NCI-H748 treated with DMSO at 0.1 percent for 48 hours (cell line): ENCODE measurements at regions not wholly inside any gene's neighbourhood (a gene's known extent, or its start where the extent isn't known, plus 50 kb on each side); places are given as distances from the start of the nearest gene placed in this dataset.
"Not testable (repeated sequence)": the region's sequence is repeated elsewhere in the genome, so short reads cannot be mapped to it uniquely, and the experiment has no call there.

Source experiments
- DNase-seq: peaks from one replicate; lab custom pipeline; 2025; lab: John Stamatoyannopoulos, UW

- DNase-seq, result no peak
These were observed 115.2 kb upstream of the OTUD4 start for GRCh38 chr4:145295547-145295946.

- DNase-seq, result no peak
These were observed 114.7 kb upstream of the OTUD4 start for GRCh38 chr4:145295122-145295521.

GRCh38 chr4:145293658-145294057, 113.3 kb upstream of the OTUD4 start:
- no peak for DNase-seq

- DNase-seq, result no peak
These were observed 110.6 kb upstream of the OTUD4 start for GRCh38 chr4:145290955-145291354.

- no peak for DNase-seq
These were observed 109.2 kb upstream of the OTUD4 start for GRCh38 chr4:145289403-145290076.

- DNase-seq, result no peak
These were observed 107.0 kb upstream of the OTUD4 start for GRCh38 chr4:145287351-145287750.

- no peak for DNase-seq
These were observed 105.5 kb upstream of the OTUD4 start for GRCh38 chr4:145285928-145286327.

GRCh38 chr4:145283909-145284308, 103.5 kb upstream of the OTUD4 start:
- no peak for DNase-seq

- DNase-seq, result no peak
These were observed 101.6 kb upstream of the OTUD4 start for GRCh38 chr4:145281951-145282350.

- no peak for DNase-seq
These were observed 100.8 kb upstream of the OTUD4 start for GRCh38 chr4:145281224-145281623.

GRCh38 chr4:145280541-145280940, 100.2 kb upstream of the OTUD4 start:
- no peak for DNase-seq

- DNase-seq, result no peak
These were observed 99.0 kb upstream of the OTUD4 start for GRCh38 chr4:145279122-145279960.

GRCh38 chr4:145278341-145279121, 98.1 kb upstream of the OTUD4 start:
- no peak for DNase-seq

- no peak for DNase-seq
These were observed 96.6 kb upstream of the OTUD4 start for GRCh38 chr4:145277011-145277410.

- no peak for DNase-seq
These were observed 95.7 kb upstream of the OTUD4 start for GRCh38 chr4:145276050-145276449.

- no peak for DNase-seq
These were observed 90.8 kb upstream of the OTUD4 start for GRCh38 chr4:145271194-145271593.

- no peak for DNase-seq
These were observed 86.5 kb upstream of the OTUD4 start for GRCh38 chr4:145266881-145267280.

GRCh38 chr4:145260091-145260490, 79.7 kb upstream of the OTUD4 start:
- no peak for DNase-seq

GRCh38 chr4:145255311-145255710, 74.9 kb upstream of the OTUD4 start:
- not testable (repeated sequence) for DNase-seq

GRCh38 chr4:145252190-145252589, 71.8 kb upstream of the OTUD4 start:
- no peak for DNase-seq

- no peak for DNase-seq
These were observed 71.0 kb upstream of the OTUD4 start for GRCh38 chr4:145251391-145251790.

- DNase-seq, result no peak
These were observed 68.6 kb upstream of the OTUD4 start for GRCh38 chr4:145248971-145249370.

GRCh38 chr4:145248502-145248901, 68.1 kb upstream of the OTUD4 start:
- no peak for DNase-seq
